ENCODE measurements at regions not wholly inside any gene's neighbourhood (a gene's known extent, or its start where the extent isn't known, plus 50 kb on each side); places are given as distances from the start of the nearest gene placed in this dataset.

GRCh38 chr4:24203926-24204325 lies 314.1 kb upstream of the PPARGC1A start:
- TF ChIP-seq POU6F1 (CRISPR knock-in tag; IDR thresholded peaks at IDR 0.05; ENCODE audit: borderline replicate concordance, low read depth) = no peak
- TF ChIP-seq, protein P1, sequence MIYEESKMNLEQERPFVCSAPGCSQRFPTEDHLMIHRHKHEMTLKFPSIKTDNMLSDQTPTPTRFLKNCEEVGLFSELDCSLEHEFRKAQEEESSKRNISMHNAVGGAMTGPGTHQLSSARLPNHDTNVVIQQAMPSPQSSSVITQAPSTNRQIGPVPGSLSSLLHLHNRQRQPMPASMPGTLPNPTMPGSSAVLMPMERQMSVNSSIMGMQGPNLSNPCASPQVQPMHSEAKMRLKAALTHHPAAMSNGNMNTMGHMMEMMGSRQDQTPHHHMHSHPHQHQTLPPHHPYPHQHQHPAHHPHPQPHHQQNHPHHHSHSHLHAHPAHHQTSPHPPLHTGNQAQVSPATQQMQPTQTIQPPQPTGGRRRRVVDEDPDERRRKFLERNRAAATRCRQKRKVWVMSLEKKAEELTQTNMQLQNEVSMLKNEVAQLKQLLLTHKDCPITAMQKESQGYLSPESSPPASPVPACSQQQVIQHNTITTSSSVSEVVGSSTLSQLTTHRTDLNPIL (CRISPR knock-in tag; IDR thresholded peaks at IDR 0.05; ENCODE audit: low read depth) = no peak
- no peak for TF ChIP-seq ZNF8 (CRISPR knock-in tag; IDR thresholded peaks at IDR 0.05)
- no peak for TF ChIP-seq ZNF565 (CRISPR knock-in tag; conservative IDR thresholded peaks at IDR 0.05; ENCODE audit: low read depth)
- TF ChIP-seq ZFP3 (CRISPR knock-in tag; IDR thresholded peaks at IDR 0.05) = no peak
- no peak for TF ChIP-seq PPARA (CRISPR knock-in tag; IDR thresholded peaks at IDR 0.05; ENCODE audit: borderline replicate concordance)
- TF ChIP-seq, protein P2, sequence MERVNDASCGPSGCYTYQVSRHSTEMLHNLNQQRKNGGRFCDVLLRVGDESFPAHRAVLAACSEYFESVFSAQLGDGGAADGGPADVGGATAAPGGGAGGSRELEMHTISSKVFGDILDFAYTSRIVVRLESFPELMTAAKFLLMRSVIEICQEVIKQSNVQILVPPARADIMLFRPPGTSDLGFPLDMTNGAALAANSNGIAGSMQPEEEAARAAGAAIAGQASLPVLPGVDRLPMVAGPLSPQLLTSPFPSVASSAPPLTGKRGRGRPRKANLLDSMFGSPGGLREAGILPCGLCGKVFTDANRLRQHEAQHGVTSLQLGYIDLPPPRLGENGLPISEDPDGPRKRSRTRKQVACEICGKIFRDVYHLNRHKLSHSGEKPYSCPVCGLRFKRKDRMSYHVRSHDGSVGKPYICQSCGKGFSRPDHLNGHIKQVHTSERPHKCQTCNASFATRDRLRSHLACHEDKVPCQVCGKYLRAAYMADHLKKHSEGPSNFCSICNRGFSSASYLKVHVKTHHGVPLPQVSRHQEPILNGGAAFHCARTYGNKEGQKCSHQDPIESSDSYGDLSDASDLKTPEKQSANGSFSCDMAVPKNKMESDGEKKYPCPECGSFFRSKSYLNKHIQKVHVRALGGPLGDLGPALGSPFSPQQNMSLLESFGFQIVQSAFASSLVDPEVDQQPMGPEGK (CRISPR knock-in tag; IDR thresholded peaks at IDR 0.05; ENCODE audit: borderline replicate concordance) = no peak
- TF ChIP-seq BACH2 (CRISPR knock-in tag; IDR thresholded peaks at IDR 0.05; ENCODE audit: borderline replicate concordance) = no peak
- TF ChIP-seq, protein P3, sequence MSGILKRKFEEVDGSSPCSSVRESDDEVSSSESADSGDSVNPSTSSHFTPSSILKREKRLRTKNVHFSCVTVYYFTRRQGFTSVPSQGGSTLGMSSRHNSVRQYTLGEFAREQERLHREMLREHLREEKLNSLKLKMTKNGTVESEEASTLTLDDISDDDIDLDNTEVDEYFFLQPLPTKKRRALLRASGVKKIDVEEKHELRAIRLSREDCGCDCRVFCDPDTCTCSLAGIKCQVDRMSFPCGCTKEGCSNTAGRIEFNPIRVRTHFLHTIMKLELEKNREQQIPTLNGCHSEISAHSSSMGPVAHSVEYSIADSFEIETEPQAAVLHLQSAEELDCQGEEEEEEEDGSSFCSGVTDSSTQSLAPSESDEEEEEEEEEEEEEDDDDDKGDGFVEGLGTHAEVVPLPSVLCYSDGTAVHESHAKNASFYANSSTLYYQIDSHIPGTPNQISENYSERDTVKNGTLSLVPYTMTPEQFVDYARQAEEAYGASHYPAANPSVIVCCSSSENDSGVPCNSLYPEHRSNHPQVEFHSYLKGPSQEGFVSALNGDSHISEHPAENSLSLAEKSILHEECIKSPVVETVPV (CRISPR knock-in tag; IDR thresholded peaks at IDR 0.05) = no peak
- no peak for TF ChIP-seq TSHZ2 (CRISPR knock-in tag; IDR thresholded peaks at IDR 0.05)
- TF ChIP-seq ZFP30 (CRISPR knock-in tag; IDR thresholded peaks at IDR 0.05) = no peak
- no peak for TF ChIP-seq TOX (CRISPR knock-in tag; IDR thresholded peaks at IDR 0.05; ENCODE audit: borderline replicate concordance)
- no peak for TF ChIP-seq TCF4 (CRISPR knock-in tag; IDR thresholded peaks at IDR 0.05; ENCODE audit: borderline replicate concordance)
- no peak for TF ChIP-seq GLIS3 (CRISPR knock-in tag; IDR thresholded peaks at IDR 0.05)
